GM12878 (cell line): ENCODE measurements at regions not wholly inside any gene's neighbourhood (a gene's known extent, or its start where the extent isn't known, plus 50 kb on each side); places are given as distances from the start of the nearest gene placed in this dataset.

Experiments used
- ATAC-seq: fragments of 200-7000 bp; cut with Tn5 transposase; 3 replicates; pipeline ENCODE4 v1.9.1; 2020; ENCODE audit warnings: mild to moderate bottlenecking, moderate library complexity
- BruUV-seq: library from RNA; stranded (reverse); fragments of 400-500 nt; replicated peaks from 2 replicates; lab custom pipeline; 2021; lab: Mats Ljungman, UMichigan
- CTCF ChIA-PET: fragments of 300-600 bp; sonication (Branson Sonifier 250); formaldehyde crosslinking; extraction: SDS; loops from one replicate; lab custom pipeline; 2021; ENCODE audit warnings: inconsistent platforms; lab: Yijun Ruan, JAX
- POLR2A ChIA-PET: fragments of 350-600 bp; formaldehyde crosslinking; extraction: SDS; loops from one replicate; lab custom pipeline; 2021; ENCODE audit warnings: inconsistent platforms; lab: Charles Lee
- RAD21 ChIA-PET: fragments of 300-600 bp; sonication (Branson Sonifier 250); formaldehyde crosslinking; loops from one replicate; lab custom pipeline; 2023; ENCODE audit warnings: antibody characterized with exemption; ENCODE audit not compliant: unreplicated experiment; lab: Charles Lee
- SMC1A ChIA-PET: fragments of 300-600 bp; sonication (Branson Sonifier 250); formaldehyde crosslinking; loops from one replicate; lab custom pipeline; 2023; ENCODE audit not compliant: unreplicated experiment, uncharacterized antibody; lab: Charles Lee
- DNase-seq: peaks from one replicate; pipeline ENCODE4 v3.0.0-alpha.2; 2011; ENCODE audit warnings: low read depth, low spot score
- FAIRE-seq: peaks from 3 replicates; lab custom pipeline; 2011; peaks lifted over from hg19 to GRCh38; lab: Jason Lieb, UNC
- H2AFZ ChIP-seq: 2 replicates; pipeline ENCODE4 v1.6.0; 2011; ENCODE audit warnings: low read depth, low read length, control low read depth; ENCODE audit not compliant: control insufficient read depth
- H3K27ac ChIP-seq: 2 replicates; pipeline ENCODE4 v1.5.1; 2011; ENCODE audit warnings: control low read depth; ENCODE audit not compliant: control insufficient read depth, insufficient read depth
- H3K27me3 ChIP-seq, 2 experiments: replicated peaks in 1 of 2; 2 replicates each; pipeline versions ENCODE4 v1.6.0 to v1.6.1; 2011; ENCODE audit warnings: low read length in 1 of 2; ENCODE audit not compliant: control insufficient read depth in 2 of 2, insufficient read depth in 2 of 2
- H3K36me3 ChIP-seq, 2 experiments: 2 replicates each; pipeline ENCODE4 v1.5.1; 2011; ENCODE audit warnings: low read length in 1 of 2; ENCODE audit not compliant: control insufficient read depth in 2 of 2, insufficient read depth in 2 of 2
- H3K4me1 ChIP-seq: 2 replicates; pipeline ENCODE4 v1.6.1; 2011; ENCODE audit warnings: mild to moderate bottlenecking, low read length, moderate library complexity, mixed read lengths; ENCODE audit not compliant: control insufficient read depth, insufficient read depth
- H3K4me2 ChIP-seq: 2 replicates; pipeline ENCODE4 v1.6.0; 2011; ENCODE audit warnings: control low read depth; ENCODE audit not compliant: control insufficient read depth, insufficient read depth
- H3K4me3 ChIP-seq: fragments of 200-600 bp; sonication (generic); 2 replicates; pipeline ENCODE4 v1.5.1; 2016
- H3K79me2 ChIP-seq: 2 replicates; pipeline ENCODE4 v1.6.0; 2011; ENCODE audit warnings: low read length; ENCODE audit not compliant: control insufficient read depth, insufficient read depth
- H3K9ac ChIP-seq: 2 replicates; pipeline ENCODE4 v1.8.0; 2011; ENCODE audit warnings: low read length, control low read depth, mixed read lengths; ENCODE audit not compliant: control insufficient read depth, insufficient read depth
- H3K9me3 ChIP-seq: replicated peaks from 3 replicates; pipeline ENCODE4 v1.5.1; 2011; ENCODE audit warnings: mild to moderate bottlenecking, low read length; ENCODE audit not compliant: control insufficient read depth, insufficient read depth
- H4K20me1 ChIP-seq: 2 replicates; pipeline ENCODE4 v1.6.0; 2011; ENCODE audit not compliant: control insufficient read depth, insufficient read depth
- EP300 ChIP-seq, 2 experiments: fragments of 150-350 bp in 1 of 2; IDR thresholded peaks; 2 replicates each; pipeline ENCODE4 v1.6.1; 2011 to 2012; ENCODE audit warnings: low read depth in 2 of 2, low read length in 2 of 2, borderline replicate concordance in 1 of 2, improper control_type of control experiment in 1 of 2, inconsistent platforms in 1 of 2; ENCODE audit not compliant: control insufficient read depth in 1 of 2
- ETV6 ChIP-seq, 2 experiments: fragments of 450-650 bp in 1 of 2; IDR thresholded peaks in 1 of 2; conservative IDR thresholded peaks in 1 of 2; 2 replicates each; pipeline ENCODE4 v1.6.1; 2014; ENCODE audit warnings: antibody characterized with exemption in 1 of 2, borderline replicate concordance in 1 of 2, low read depth in 1 of 2, mild to moderate bottlenecking in 1 of 2, moderate library complexity in 1 of 2
- EZH2 ChIP-seq: IDR thresholded peaks from 2 replicates; pipeline ENCODE4 v1.6.1; 2012; ENCODE audit warnings: low read depth, mild to moderate bottlenecking, control low read depth, inconsistent platforms, low read length, borderline replicate concordance; ENCODE audit not compliant: control insufficient read depth
- HDGF ChIP-seq: fragments of 450-650 bp; IDR thresholded peaks from 2 replicates; pipeline ENCODE4 v1.6.1; 2016; ENCODE audit warnings: antibody characterized with exemption
- HSF1 ChIP-seq: fragments of 150-350 bp; IDR thresholded peaks from 2 replicates; pipeline ENCODE4 v1.6.1; 2014; ENCODE audit warnings: mild to moderate bottlenecking, low read depth, low read length
- IKZF2 ChIP-seq, 2 experiments: fragments of 450-650 bp; IDR thresholded peaks; 2 replicates each; pipeline ENCODE4 v1.6.1; 2017; ENCODE audit warnings: mild to moderate bottlenecking in 2 of 2, moderate library complexity in 2 of 2
- NBN ChIP-seq: fragments of 450-650 bp; IDR thresholded peaks from 2 replicates; pipeline ENCODE4 v1.6.1; 2016
- NRF1 ChIP-seq: conservative IDR thresholded peaks from 2 replicates; pipeline ENCODE4 v1.6.1; 2011; ENCODE audit warnings: mild to moderate bottlenecking, low read depth, low read length, improper control_type of control experiment
- RCOR1 ChIP-seq: conservative IDR thresholded peaks from 2 replicates; pipeline ENCODE4 v1.6.1; 2012; ENCODE audit warnings: low read depth, low read length, improper control_type of control experiment
- YY1 ChIP-seq: IDR thresholded peaks from 2 replicates; pipeline ENCODE4 v1.6.1; 2011; ENCODE audit warnings: low read depth, mild to moderate bottlenecking, low read length
- ZNF687 ChIP-seq: fragments of 450-650 bp; IDR thresholded peaks from 2 replicates; pipeline ENCODE4 v1.6.1; 2017; ENCODE audit warnings: mild to moderate bottlenecking, moderate library complexity
- WGBS: methylation state at CpG from one replicate; pipeline ENCODE4 v1.1.6; 2016; ENCODE audit warnings: low lambda C conversion rate; ENCODE audit not compliant: insufficient replicate concordance, insufficient coverage; ENCODE audit errors: missing lambda C conversion rate; 5-methylcytosine and 5-hydroxymethylcytosine counted together
- in situ Hi-C: fragments of 300-500 bp; cut with MboI; formaldehyde crosslinking; loops from 9 replicates; pipeline ENCODE4 v1.14.3; 2018; ENCODE audit warnings: mixed read lengths
- intact Hi-C: fragments of 100-400 bp; cut with micrococcal nuclease; formaldehyde crosslinking; loops from one replicate; pipeline ENCODE4 v1.14.2; 2022; ENCODE audit not compliant: unreplicated experiment
- TF ChIP-seq, protein P1 (sequence below): fragments of 450-650 bp; IDR thresholded peaks from 2 replicates; pipeline ENCODE4 v1.6.1; 2017; ENCODE audit warnings: mild to moderate bottlenecking, low read depth, inconsistent platforms; ENCODE audit not compliant: poor library complexity, severe bottlenecking

GRCh38 chr10:128398118-128398517 is 271.9 kb upstream of the MKI67 start:
- Histone ChIP-seq H3K9ac (no peak overlapping the region), H3K27me3 (no peaks in the 10 kb centered on the region), H3K27ac (no peak overlapping the region), H3K4me2 (no peak overlapping the region), H3K9me3 (no peaks in the 10 kb centered on the region), H3K4me3 (no peak overlapping the region), H3K79me2 (no peaks in the 10 kb centered on the region), H4K20me1 (no peaks in the 10 kb centered on the region), H3K36me3 (no peaks in the 10 kb centered on the region), H2AFZ (no peak overlapping the region), H3K4me1 (no peaks in the 10 kb centered on the region)
- no peak for ATAC-seq
- ChIA-PET CTCF (no interaction called here), RAD21 (no interaction called here), POLR2A (no interaction called here), SMC1A (no interaction called here)
- in situ Hi-C loops, result no loop called here
- intact Hi-C loops, result no loop called here
- no peak for FAIRE-seq
- no TSS peak for BruUV-seq
- WGBS, result 47% methylated on average over 8 of the region's 8 CpGs
- no peak for DNase-seq
- TF ChIP-seq ETV6 (conservative IDR thresholded peaks at IDR 0.05 in 1 of 2, IDR thresholded peaks at IDR 0.05 in 1 of 2; ENCODE audit: borderline replicate concordance in 1 of 2, low read depth in 1 of 2) (no peak), NRF1 (no peak), NBN (no peak), YY1 (no peak), HDGF (no peak), RCOR1 (no peak), ZNF687 (no peak), HSF1 (no peak), IKZF2 (IDR thresholded peaks at IDR 0.05) (no peak), EZH2 (no peak), EP300 (IDR thresholded peaks at IDR 0.05; ENCODE audit: borderline replicate concordance in 1 of 2, control insufficient read depth in 1 of 2, low read depth in 2 of 2, low read length in 2 of 2) (no peak)
- TF ChIP-seq, protein P1, sequence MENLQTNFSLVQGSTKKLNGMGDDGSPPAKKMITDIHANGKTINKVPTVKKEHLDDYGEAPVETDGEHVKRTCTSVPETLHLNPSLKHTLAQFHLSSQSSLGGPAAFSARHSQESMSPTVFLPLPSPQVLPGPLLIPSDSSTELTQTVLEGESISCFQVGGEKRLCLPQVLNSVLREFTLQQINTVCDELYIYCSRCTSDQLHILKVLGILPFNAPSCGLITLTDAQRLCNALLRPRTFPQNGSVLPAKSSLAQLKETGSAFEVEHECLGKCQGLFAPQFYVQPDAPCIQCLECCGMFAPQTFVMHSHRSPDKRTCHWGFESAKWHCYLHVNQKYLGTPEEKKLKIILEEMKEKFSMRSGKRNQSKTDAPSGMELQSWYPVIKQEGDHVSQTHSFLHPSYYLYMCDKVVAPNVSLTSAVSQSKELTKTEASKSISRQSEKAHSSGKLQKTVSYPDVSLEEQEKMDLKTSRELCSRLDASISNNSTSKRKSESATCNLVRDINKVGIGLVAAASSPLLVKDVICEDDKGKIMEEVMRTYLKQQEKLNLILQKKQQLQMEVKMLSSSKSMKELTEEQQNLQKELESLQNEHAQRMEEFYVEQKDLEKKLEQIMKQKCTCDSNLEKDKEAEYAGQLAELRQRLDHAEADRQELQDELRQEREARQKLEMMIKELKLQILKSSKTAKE, result no peak
